Keratinocyte (primary cell): ENCODE measurements at regions not wholly inside any gene's neighbourhood (a gene's known extent, or its start where the extent isn't known, plus 50 kb on each side); places are given as distances from the start of the nearest gene placed in this dataset.

Experiments
- DNase-seq: peaks from one replicate; pipeline ENCODE4 v3.0.0-alpha.2; 2011; ENCODE audit warnings: low read depth, missing footprints, low spot score
- FAIRE-seq: peaks from 2 replicates; lab custom pipeline; 2011; peaks lifted over from hg19 to GRCh38; lab: Jason Lieb, UNC
- H2AFZ ChIP-seq: 2 replicates; pipeline ENCODE4 v1.6.0; 2012; ENCODE audit warnings: low read length, control low read depth, inconsistent platforms; ENCODE audit not compliant: control insufficient read depth
- H3K27ac ChIP-seq: 2 replicates; pipeline ENCODE4 v1.5.1; 2011; ENCODE audit warnings: low read length; ENCODE audit not compliant: control insufficient read depth, insufficient read depth
- H3K27me3 ChIP-seq: 3 replicates; pipeline ENCODE4 v1.6.0; 2011; ENCODE audit warnings: low read length; ENCODE audit not compliant: control insufficient read depth, insufficient read depth; ENCODE audit errors: extremely low read depth
- H3K36me3 ChIP-seq, 2 experiments: 2 replicates in 1 of 2; 3 replicates in 1 of 2; pipeline ENCODE4 v1.5.1; 2011; ENCODE audit warnings: low read length in 2 of 2, mild to moderate bottlenecking in 1 of 2; ENCODE audit not compliant: control insufficient read depth in 2 of 2, insufficient read depth in 2 of 2; ENCODE audit errors: extremely low read depth in 1 of 2
- H3K4me1 ChIP-seq: 3 replicates; pipeline ENCODE4 v1.5.1; 2011; ENCODE audit warnings: low read length; ENCODE audit not compliant: control insufficient read depth, insufficient read depth; ENCODE audit errors: extremely low read depth
- H3K4me2 ChIP-seq: 3 replicates; pipeline ENCODE4 v1.6.0; 2011; ENCODE audit warnings: low read depth, low read length; ENCODE audit not compliant: control insufficient read depth, insufficient read depth; ENCODE audit errors: extremely low read depth
- H3K4me3 ChIP-seq, 3 experiments: fragments of 200-600 bp in 1 of 3; sonication (generic) in 1 of 3; 2 replicates in 2 of 3; 3 replicates in 1 of 3; pipeline ENCODE4 v1.5.1; 2011 to 2016; ENCODE audit warnings: low read length in 3 of 3, mild to moderate bottlenecking in 3 of 3, control low read depth in 2 of 3, inconsistent platforms in 1 of 3, low read depth in 1 of 3, mixed read lengths in 1 of 3, mixed run types in 1 of 3, moderate library complexity in 1 of 3; ENCODE audit not compliant: control insufficient read depth in 2 of 3, insufficient read depth in 2 of 3; ENCODE audit errors: extremely low read depth in 1 of 3
- H3K79me2 ChIP-seq: 2 replicates; pipeline ENCODE4 v1.6.0; 2012; ENCODE audit warnings: low read length; ENCODE audit not compliant: control insufficient read depth, insufficient read depth
- H3K9ac ChIP-seq: 3 replicates; pipeline ENCODE4 v1.6.0; 2011; ENCODE audit warnings: low read length; ENCODE audit not compliant: control insufficient read depth, insufficient read depth; ENCODE audit errors: extremely low read depth
- H3K9me1 ChIP-seq: 3 replicates; pipeline ENCODE4 v1.6.0; 2011; ENCODE audit warnings: low read length; ENCODE audit not compliant: control insufficient read depth, insufficient read depth; ENCODE audit errors: extremely low read depth
- H3K9me3 ChIP-seq: 2 replicates; pipeline ENCODE4 v1.5.1; 2012; ENCODE audit warnings: low read depth, low read length; ENCODE audit not compliant: control insufficient read depth
- H4K20me1 ChIP-seq: 3 replicates; pipeline ENCODE4 v1.6.0; 2011; ENCODE audit warnings: low read length; ENCODE audit not compliant: control insufficient read depth, insufficient read depth; ENCODE audit errors: extremely low read depth
- EZH2 ChIP-seq: IDR thresholded peaks from one replicate; pipeline ENCODE4 v1.6.1; 2012; ENCODE audit warnings: inconsistent platforms, mild to moderate bottlenecking, low read length, moderate library complexity
- dilution Hi-C: fragments of 300-500 bp; cut with MboI; formaldehyde crosslinking; loops from one replicate; pipeline ENCODE4 v1.7.0; 2020; ENCODE audit warnings: low sequenced_read_pairs; ENCODE audit not compliant: extremely low pct_ligation_motif_present
- TF ChIP-seq, protein P1 (sequence below), 3 experiments: IDR thresholded peaks in 1 of 3; conservative IDR thresholded peaks in 1 of 3; optimal IDR thresholded peaks in 1 of 3; 2 replicates in 2 of 3; 3 replicates in 1 of 3; pipeline versions ENCODE3 to v1.5.1; 2011; ENCODE audit warnings: low read length in 3 of 3, mild to moderate bottlenecking in 3 of 3, moderate library complexity in 2 of 3, control low read depth in 1 of 3, inconsistent platforms in 1 of 3; ENCODE audit not compliant: insufficient read depth in 2 of 3; ENCODE audit errors: extremely low read depth in 1 of 3

DNA sequence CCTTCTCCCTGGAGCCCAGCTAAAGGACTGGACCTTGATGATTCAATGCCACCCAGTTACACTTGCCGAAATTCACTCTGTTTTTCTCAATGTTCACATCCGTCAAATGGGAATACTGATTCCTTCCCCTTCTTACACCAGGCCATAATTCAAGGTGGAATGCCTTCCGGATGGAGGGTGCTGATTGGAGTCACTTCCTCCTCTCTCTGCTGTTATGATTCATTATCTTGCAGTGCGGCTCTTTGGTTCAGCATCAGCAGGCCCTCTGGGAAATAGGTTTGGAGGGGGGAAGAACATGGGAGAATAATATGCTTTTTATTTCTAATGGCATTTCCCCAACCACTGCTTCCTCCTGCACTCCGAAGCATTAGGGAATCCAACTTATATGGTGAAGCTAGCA lies 390.6 kb upstream of the TBX3 start:
- no peaks in the 10 kb centered on the region for H3K27me3 ChIP-seq
- dilution Hi-C loops, result no loop called here
- H2AFZ ChIP-seq, result no peak overlapping the region
- no peak overlapping the region for H3K9ac ChIP-seq
- no peak overlapping the region for H3K27ac ChIP-seq
- DNase-seq (no peak), FAIRE-seq (no peak)
- H3K36me3 ChIP-seq, result no peaks in the 10 kb centered on the region
- no peaks in the 10 kb centered on the region for H3K9me3 ChIP-seq
- H4K20me1 ChIP-seq, result no peaks in the 10 kb centered on the region
- no peak overlapping the region for H3K4me2 ChIP-seq
- H3K79me2 ChIP-seq, result no peaks in the 10 kb centered on the region
- H3K4me1 ChIP-seq, result no peaks in the 10 kb centered on the region
- H3K4me3 ChIP-seq, result no peak overlapping the region
- H3K9me1 ChIP-seq, result no peaks in the 10 kb centered on the region
- TF ChIP-seq, protein P1, sequence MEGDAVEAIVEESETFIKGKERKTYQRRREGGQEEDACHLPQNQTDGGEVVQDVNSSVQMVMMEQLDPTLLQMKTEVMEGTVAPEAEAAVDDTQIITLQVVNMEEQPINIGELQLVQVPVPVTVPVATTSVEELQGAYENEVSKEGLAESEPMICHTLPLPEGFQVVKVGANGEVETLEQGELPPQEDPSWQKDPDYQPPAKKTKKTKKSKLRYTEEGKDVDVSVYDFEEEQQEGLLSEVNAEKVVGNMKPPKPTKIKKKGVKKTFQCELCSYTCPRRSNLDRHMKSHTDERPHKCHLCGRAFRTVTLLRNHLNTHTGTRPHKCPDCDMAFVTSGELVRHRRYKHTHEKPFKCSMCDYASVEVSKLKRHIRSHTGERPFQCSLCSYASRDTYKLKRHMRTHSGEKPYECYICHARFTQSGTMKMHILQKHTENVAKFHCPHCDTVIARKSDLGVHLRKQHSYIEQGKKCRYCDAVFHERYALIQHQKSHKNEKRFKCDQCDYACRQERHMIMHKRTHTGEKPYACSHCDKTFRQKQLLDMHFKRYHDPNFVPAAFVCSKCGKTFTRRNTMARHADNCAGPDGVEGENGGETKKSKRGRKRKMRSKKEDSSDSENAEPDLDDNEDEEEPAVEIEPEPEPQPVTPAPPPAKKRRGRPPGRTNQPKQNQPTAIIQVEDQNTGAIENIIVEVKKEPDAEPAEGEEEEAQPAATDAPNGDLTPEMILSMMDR (optimal IDR thresholded peaks at IDR 0.05 in 1 of 3, IDR thresholded peaks at IDR 0.05 in 1 of 3, conservative IDR thresholded peaks at IDR 0.05 in 1 of 3; ENCODE audit: extremely low read depth in 1 of 3, insufficient read depth in 2 of 3, low read length in 3 of 3), result no peak
- no peak for TF ChIP-seq EZH2

- dilution Hi-C loops, result no loop called here
- no peaks in the 10 kb centered on the region for H3K9me3 ChIP-seq
- H3K9ac ChIP-seq, result no peak overlapping the region
Observed at GRCh38 chr12:115072712-115073111, 388.7 kb upstream of the TBX3 start.

More at GRCh38 chr12:115072712-115073111, 388.7 kb upstream of the TBX3 start:
- Histone ChIP-seq H3K27ac (no peak overlapping the region), H3K9me1 (no peaks in the 10 kb centered on the region), H2AFZ (no peak overlapping the region), H3K4me1 (no peaks in the 10 kb centered on the region), H3K4me3 (no peak overlapping the region), H3K27me3 (no peaks in the 10 kb centered on the region), H3K4me2 (no peak overlapping the region), H4K20me1 (no peaks in the 10 kb centered on the region), H3K79me2 (no peaks in the 10 kb centered on the region), H3K36me3 (no peaks in the 10 kb centered on the region)
- TF ChIP-seq, protein P1 (optimal IDR thresholded peaks at IDR 0.05 in 1 of 3, IDR thresholded peaks at IDR 0.05 in 1 of 3, conservative IDR thresholded peaks at IDR 0.05 in 1 of 3; ENCODE audit: extremely low read depth in 1 of 3, insufficient read depth in 2 of 3, low read length in 3 of 3), result no peak
- TF ChIP-seq EZH2, result no peak
- no peak for FAIRE-seq
- DNase-seq, result no peak
